ENCODE measurements at regions not wholly inside any gene's neighbourhood (a gene's known extent, or its start where the extent isn't known, plus 50 kb on each side); places are given as distances from the start of the nearest gene placed in this dataset.

GRCh38 chr6:133632206-133632605 lies 256.7 kb upstream of the TCF21 start:
- no peak for DNase-seq

GRCh38 chr6:133632906-133633305 lies 256.0 kb upstream of the TCF21 start:
- DNase-seq = no peak

DNA sequence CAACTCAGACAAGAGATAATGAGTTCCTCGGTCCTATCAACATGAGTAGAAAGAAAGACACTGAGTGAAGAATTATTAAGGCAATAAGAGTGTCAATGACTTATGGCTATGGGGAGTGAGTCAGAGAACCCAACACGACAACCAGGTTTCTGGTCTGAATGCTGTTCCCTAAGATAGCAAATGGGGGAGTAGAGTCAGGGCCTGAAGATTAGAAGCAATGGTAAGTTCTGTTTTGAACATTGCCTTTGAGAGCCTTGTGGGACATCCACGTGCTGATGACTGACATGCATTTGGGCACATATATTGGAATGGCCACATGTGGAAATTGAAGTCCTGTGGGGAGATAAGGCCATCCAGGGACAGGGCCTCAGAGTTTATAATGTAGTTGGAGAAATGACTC lies 254.4 kb upstream of the TCF21 start:
- DNase-seq = no peak

DNA sequence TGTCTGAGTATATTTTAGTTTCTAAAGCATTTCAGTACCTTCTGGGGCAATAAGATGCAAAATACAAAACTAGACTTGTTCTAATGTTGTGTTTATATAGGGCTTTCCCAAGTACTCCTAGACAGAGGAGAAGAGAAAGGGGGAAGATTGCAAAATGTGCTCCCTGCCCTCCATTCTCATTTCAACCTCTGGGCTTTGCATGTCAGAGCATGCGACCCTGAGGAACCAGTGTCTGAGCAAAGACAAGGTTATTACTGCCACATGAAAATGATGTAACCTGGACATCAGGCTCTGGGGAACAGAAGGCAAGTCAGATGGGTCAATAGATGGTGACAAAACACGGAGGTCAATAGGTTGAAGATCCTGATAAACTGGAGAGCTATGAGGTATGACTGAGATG lies 253.5 kb upstream of the TCF21 start:
- no peak for DNase-seq

GRCh38 chr6:133637436-133637835 lies 251.5 kb upstream of the TCF21 start:
- DNase-seq = no peak

- no peak for DNase-seq
Observed at GRCh38 chr6:133637874-133638273, 251.0 kb upstream of the TCF21 start.

- no peak for DNase-seq
Observed at GRCh38 chr6:133641104-133641503, 247.8 kb upstream of the TCF21 start.

GRCh38 chr6:133644548-133644891 lies 244.4 kb upstream of the TCF21 start:
- DNase-seq = no peak

DNA sequence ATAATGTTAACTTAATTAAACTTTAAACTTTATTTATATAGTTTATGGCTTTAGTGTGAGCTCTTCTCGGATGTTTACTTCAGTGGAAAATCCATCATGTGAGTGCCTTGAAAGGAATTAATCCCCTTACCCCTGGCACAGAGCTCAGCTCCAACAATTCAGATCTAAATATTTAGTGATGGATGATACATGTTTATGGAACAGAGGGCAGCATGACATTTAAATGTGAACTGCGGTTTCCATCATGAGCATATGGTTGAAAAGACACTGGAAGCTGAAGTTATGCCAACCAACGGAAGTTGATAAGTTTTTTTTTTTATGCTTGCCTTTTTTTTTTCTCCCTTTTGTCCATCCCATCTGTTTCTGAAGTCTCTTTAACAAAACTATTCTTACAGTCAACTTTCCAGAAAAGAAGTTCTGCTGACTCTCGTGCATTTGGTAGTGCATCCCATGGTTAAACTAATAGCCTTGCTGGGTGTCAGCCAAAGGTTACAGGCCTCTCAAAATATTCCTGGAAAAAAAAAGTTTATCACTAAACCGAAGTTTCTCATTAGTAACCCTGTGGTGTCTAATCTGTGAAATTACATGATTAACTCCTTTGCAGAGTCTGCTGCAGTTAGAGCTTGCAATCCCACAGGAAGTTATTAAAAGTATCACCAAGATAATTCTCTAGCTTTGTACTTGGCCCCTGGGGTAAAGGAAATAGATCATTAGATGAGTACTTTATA lies 243.9 kb upstream of the TCF21 start:
- DNase-seq = peak; percentile 3

GRCh38 chr6:133645966-133646740 lies 242.8 kb upstream of the TCF21 start:
- DNase-seq = no peak

DNA sequence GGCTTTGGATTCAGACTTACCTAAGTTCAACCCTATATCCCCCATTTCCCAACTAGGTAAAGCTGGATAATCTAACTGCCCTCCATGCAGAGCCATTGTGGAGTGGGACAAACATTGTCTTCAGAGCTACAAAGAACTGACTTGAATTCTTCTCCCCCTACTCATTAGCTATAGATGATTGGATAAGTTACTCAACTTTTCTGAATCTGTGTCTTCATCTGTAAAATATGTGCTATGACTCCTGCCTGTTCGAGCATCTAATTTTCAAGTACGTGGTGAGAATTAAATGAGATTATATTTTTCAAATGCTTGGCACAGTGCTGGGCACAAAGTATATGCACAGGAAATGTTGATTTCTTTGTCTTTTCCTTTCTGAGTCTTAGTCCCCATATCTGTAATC lies 240.3 kb upstream of the TCF21 start:
- no peak for DNase-seq

- no peak for DNase-seq
Observed at GRCh38 chr6:133671376-133671775, 217.5 kb upstream of the TCF21 start.

DNA sequence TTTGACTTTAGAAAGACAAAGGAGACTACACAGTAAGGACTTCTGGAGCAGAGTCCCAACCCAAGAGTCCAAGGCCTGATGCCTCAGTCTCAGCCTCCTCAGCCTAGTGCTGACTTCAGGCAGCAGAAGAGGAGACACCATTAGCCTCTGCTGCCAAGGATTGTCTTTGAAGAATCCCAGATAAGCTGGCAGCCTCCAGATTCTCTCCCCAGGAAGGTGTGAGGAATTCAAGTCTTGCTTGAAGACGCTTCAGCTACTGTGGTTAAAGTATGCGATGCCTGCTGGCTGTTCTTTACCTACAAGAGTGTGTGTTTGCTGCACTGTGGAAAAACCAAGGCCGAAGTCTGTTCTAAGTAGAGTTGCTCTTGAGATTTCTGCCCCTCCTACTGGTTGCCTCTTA lies 215.9 kb upstream of the TCF21 start:
- DNase-seq = no peak

- DNase-seq = no peak
Observed at GRCh38 chr6:133674661-133675060, 214.3 kb upstream of the TCF21 start.

- DNase-seq = no peak
Observed at GRCh38 chr6:133680994-133681393, 207.9 kb upstream of the TCF21 start.

DNA sequence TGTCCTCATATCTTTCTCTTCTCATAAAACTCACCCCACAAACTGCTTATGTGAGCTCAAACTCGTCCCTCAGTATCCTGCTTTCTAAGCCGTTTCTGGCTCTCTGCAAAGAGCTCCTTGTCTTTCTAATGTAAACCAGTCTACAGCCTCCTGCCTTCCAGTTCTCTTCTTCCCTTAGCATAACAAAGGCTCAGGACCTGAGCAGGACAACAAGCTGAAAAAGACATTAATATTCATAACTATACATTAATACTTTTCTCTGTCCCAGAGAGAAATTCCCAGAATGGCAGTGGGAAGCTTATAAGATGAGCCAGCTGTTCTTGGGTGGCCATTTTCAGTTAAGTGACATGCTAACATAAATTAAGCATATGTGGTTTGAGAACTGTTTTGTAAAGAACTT lies 207.0 kb upstream of the TCF21 start:
- no peak for DNase-seq

DNA sequence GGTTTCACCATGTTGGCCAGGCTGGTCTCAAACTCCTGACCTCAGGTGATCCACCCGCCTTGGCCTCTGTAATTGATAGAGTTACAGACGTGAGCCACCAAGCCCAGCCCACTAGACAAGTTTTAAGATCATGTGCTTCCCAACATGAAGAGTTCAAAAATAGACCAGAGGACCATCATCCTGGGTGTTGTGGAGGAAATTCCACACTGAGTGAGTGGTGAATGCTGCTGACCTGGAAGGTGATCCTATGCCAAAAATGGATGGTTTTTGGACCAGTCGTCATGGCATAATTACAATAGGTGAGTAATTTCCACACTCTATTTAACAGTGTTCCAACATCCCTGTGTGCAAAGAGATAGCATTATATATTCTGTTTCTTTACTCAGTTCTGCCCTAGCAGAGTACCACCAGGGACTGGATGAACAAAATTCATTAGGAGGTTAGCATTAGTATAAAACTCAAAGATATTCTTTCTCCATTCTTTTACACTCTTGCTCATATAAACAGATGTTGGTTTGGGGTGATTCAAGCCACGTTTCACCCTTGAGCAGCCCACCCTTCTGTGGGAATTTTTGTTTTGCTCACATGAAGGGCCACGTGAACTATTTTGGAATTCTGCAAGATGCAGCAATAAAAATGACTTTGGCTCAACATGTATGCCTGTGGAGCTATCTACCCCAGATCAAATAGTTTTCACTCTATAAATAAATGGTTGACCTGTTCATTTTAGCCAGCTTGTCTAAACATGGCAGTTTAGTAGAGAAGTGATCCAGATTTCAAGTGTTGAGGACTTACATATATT lies 206.2 kb upstream of the TCF21 start:
- DNase-seq = no peak

DNA sequence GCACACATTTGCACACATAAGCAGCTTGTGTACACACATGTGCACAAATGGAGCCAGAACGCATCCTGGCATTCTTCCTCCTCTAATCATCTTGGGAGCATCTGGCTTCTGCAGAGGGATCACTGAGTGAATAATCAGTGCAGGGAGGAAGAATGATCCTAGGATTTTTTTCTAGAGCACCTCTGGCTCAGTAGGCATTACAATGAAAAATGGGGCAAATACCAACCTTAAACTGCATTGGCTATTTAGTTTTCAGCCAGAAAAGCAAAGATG lies 205.7 kb upstream of the TCF21 start:
- no peak for DNase-seq

GRCh38 chr6:133683606-133684005 lies 205.3 kb upstream of the TCF21 start:
- no peak for DNase-seq

DNA sequence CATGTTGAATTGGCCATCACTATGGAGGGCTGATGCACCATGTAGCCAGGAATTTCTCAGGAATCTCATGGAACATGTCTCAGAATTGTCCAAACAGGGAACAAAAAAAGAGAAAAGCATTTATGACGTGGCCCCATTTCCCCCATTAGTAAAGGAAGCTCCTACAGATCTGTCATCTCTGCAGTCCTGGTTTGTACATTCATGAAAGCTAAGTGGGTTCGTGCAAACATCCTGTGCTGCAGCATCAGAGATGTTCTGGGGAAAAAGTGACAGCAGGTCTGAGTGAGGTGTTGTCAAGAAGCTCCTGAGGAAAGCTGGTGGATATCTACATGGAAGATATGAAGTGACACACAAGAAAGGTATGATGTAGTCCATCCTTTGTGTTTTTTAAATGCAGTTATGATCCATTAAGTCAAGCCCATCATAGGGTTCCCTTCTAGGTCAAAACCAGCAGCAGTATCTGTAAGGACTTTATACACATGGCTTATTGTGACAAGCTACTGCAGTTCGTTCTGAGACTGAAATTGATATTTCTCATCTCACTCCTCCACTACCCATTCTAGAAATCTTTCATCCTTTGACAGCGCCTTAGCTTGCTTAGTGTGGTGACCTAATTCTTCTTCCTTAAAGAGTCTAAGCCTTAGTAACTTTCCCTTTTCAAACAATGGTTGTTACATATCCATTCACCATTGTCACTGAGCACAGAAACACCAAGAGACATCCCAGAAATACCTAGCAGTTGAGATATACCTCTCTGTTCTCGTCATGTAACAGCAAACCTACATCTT lies 200.0 kb upstream of the TCF21 start:
- DNase-seq = no peak

GRCh38 chr6:133689863-133690262 lies 199.1 kb upstream of the TCF21 start:
- DNase-seq = no peak

DNA sequence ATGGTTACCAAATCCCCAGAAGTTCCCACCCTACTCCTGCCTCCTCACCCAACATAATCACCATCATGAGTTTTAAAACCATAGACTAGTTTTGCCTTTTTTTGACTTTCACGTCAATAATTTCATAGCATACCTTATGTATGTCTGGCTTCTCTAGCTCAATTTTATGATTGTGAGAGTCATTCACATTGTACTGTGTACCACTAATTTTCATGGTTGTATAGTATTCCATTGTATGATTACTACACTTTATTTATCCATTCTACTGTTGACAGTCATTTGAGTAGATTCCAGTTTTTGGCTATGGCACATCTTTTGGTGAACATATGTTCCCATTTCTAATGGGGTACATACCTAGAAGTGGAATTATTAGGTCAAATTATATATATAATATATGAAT lies 195.3 kb upstream of the TCF21 start:
- no peak for DNase-seq

DNA sequence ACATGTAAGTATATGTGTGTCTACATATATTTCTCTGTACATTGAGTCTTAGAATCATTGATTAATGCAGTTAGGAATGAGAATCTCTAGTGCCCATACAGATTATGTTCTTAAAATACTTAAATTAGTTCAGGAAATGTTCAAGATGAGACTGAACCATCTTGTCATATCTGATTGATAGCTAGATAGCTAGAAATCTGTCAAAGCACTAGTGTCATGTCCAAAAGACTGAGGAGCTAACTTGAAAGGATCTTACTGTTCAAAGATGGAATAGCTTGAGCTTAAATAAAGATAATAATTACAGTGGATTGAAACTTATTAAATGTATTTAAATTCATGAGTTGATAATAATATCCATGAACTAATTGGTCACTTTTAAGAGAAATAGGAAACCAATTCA lies 191.7 kb upstream of the TCF21 start:
- no peak for DNase-seq

All from hematopoietic multipotent progenitor cell treated with erythropoietin and hydrocortisone succinate and interleukin-3 and kit ligand, for 8 days (in vitro differentiated cells).